Suprapubic skin (tissue), 4 donors: ENCODE measurements at regions not wholly inside any gene's neighbourhood (a gene's known extent, or its start where the extent isn't known, plus 50 kb on each side); places are given as distances from the start of the nearest gene placed in this dataset.

Experiments
- EP300 ChIP-seq: sonication (generic); formaldehyde crosslinking; IDR thresholded peaks from one replicate; pipeline ENCODE4 v1.6.1; 2017; ENCODE audit warnings: antibody characterized with exemption
- POLR2A ChIP-seq, 2 donors: fragments of 450-650 bp; IDR thresholded peaks; one replicate each; pipeline ENCODE4 v1.6.1; 2017; ENCODE audit warnings: antibody characterized with exemption in 2 of 2, mild to moderate bottlenecking in 2 of 2, moderate library complexity in 2 of 2
- POLR2AphosphoS5 ChIP-seq, 3 donors: sonication (generic); formaldehyde crosslinking; IDR thresholded peaks; one replicate each; pipeline ENCODE4 v1.6.1; 2017; ENCODE audit warnings: antibody characterized with exemption in 3 of 3
- TF ChIP-seq, protein P1 (sequence below), 2 donors: fragments of 200-600 bp in 1 of 2; fragments of 450-650 bp in 1 of 2; sonication (generic) in 1 of 2; IDR thresholded peaks; one replicate each; pipeline ENCODE4 v1.5.1; 2016 to 2019; ENCODE audit warnings: antibody characterized with exemption in 2 of 2, mild to moderate bottlenecking in 1 of 2, moderate library complexity in 1 of 2

GRCh38 chr3:157590273-157590672 is 87.1 kb upstream of the VEPH1 start:
- TF ChIP-seq POLR2AphosphoS5 (IDR thresholded peaks at IDR 0.05) (no peak), POLR2A (IDR thresholded peaks at IDR 0.05) (no peak), EP300 (no peak)
- TF ChIP-seq, protein P1, sequence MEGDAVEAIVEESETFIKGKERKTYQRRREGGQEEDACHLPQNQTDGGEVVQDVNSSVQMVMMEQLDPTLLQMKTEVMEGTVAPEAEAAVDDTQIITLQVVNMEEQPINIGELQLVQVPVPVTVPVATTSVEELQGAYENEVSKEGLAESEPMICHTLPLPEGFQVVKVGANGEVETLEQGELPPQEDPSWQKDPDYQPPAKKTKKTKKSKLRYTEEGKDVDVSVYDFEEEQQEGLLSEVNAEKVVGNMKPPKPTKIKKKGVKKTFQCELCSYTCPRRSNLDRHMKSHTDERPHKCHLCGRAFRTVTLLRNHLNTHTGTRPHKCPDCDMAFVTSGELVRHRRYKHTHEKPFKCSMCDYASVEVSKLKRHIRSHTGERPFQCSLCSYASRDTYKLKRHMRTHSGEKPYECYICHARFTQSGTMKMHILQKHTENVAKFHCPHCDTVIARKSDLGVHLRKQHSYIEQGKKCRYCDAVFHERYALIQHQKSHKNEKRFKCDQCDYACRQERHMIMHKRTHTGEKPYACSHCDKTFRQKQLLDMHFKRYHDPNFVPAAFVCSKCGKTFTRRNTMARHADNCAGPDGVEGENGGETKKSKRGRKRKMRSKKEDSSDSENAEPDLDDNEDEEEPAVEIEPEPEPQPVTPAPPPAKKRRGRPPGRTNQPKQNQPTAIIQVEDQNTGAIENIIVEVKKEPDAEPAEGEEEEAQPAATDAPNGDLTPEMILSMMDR (IDR thresholded peaks at IDR 0.05) = no peak
